HG03558 (cell line): ENCODE measurements at regions not wholly inside any gene's neighbourhood (a gene's known extent, or its start where the extent isn't known, plus 50 kb on each side); places are given as distances from the start of the nearest gene placed in this dataset.

Experiments
- ATAC-seq: cut with Tn5 transposase; IDR thresholded peaks from one replicate; pipeline ENCODE4 v1.9.1; 2021; ENCODE audit warnings: moderate number of reproducible peaks; ENCODE audit not compliant: unreplicated experiment; ENCODE audit errors: extremely low read depth

- no peak for ATAC-seq
These were observed 280.0 kb downstream of the GAS1 start for GRCh38 chr9:86667307-86667706.

GRCh38 chr9:86665416-86665815, 281.9 kb downstream of the GAS1 start:
- no peak for ATAC-seq

GRCh38 chr9:86664603-86665002, 282.7 kb downstream of the GAS1 start:
- no peak for ATAC-seq

- no peak for ATAC-seq
These were observed 283.4 kb downstream of the GAS1 start for GRCh38 chr9:86663905-86664304.

GRCh38 chr9:86662890-86663468, 284.3 kb downstream of the GAS1 start:
- ATAC-seq = no peak

- no peak for ATAC-seq
These were observed 287.0 kb downstream of the GAS1 start for GRCh38 chr9:86660146-86660943.

GRCh38 chr9:86659413-86660046, 287.8 kb downstream of the GAS1 start:
- no peak for ATAC-seq

- no peak for ATAC-seq
These were observed 292.2 kb downstream of the GAS1 start for GRCh38 chr9:86655147-86655546.

GRCh38 chr9:86653466-86653865, 293.8 kb downstream of the GAS1 start:
- no peak for ATAC-seq

GRCh38 chr9:86652736-86653135, 294.6 kb downstream of the GAS1 start:
- ATAC-seq = no peak

- no peak for ATAC-seq
These were observed 295.7 kb upstream of the TUT7 start for GRCh38 chr9:86649913-86650312.

GRCh38 chr9:86648828-86649170, 294.6 kb upstream of the TUT7 start:
- ATAC-seq = no peak

GRCh38 chr9:86648156-86648827, 294.1 kb upstream of the TUT7 start:
- no peak for ATAC-seq

GRCh38 chr9:86645303-86645702, 291.1 kb upstream of the TUT7 start:
- ATAC-seq = no peak

- no peak for ATAC-seq
These were observed 290.4 kb upstream of the TUT7 start for GRCh38 chr9:86644675-86645034.

GRCh38 chr9:86643946-86644674, 289.9 kb upstream of the TUT7 start:
- ATAC-seq = no peak

GRCh38 chr9:86642721-86643120, 288.5 kb upstream of the TUT7 start:
- no peak for ATAC-seq

GRCh38 chr9:86641970-86642369, 287.8 kb upstream of the TUT7 start:
- ATAC-seq = no peak

- no peak for ATAC-seq
These were observed 285.7 kb upstream of the TUT7 start for GRCh38 chr9:86639899-86640379.

- no peak for ATAC-seq
These were observed 285.1 kb upstream of the TUT7 start for GRCh38 chr9:86639287-86639686.
